IMR-90 (cell line): ENCODE measurements at regions not wholly inside any gene's neighbourhood (a gene's known extent, or its start where the extent isn't known, plus 50 kb on each side); places are given as distances from the start of the nearest gene placed in this dataset.

Source experiments
- ATAC-seq: fragments of 200-7000 bp; cut with Tn5 transposase; 2 replicates; pipeline ENCODE4 v1.9.1; 2020; ENCODE audit warnings: low read depth, mild to moderate bottlenecking, moderate library complexity
- BruUV-seq: library from RNA; stranded (reverse); fragments of 400-500 nt; replicated peaks from 2 replicates; lab custom pipeline; 2021; lab: Mats Ljungman, UMichigan
- CTCF ChIA-PET: fragments of 300-600 bp; formaldehyde crosslinking; extraction: SDS; loops from one replicate; lab custom pipeline; 2021; ENCODE audit warnings: antibody characterized with exemption; lab: Yijun Ruan, JAX
- POLR2A ChIA-PET: fragments of 300-600 bp; sonication (Branson Sonifier 250); formaldehyde crosslinking; loops from one replicate; lab custom pipeline; 2022; ENCODE audit warnings: antibody characterized with exemption; ENCODE audit not compliant: unreplicated experiment; lab: Charles Lee
- DNase-seq: peaks from one replicate; pipeline ENCODE4 v3.0.0; 2013
- H2AFZ ChIP-seq: replicated peaks from 2 replicates; pipeline ENCODE3; 2013; ENCODE audit warnings: low read length, mild to moderate bottlenecking; ENCODE audit not compliant: poor library complexity
- H2AK5ac ChIP-seq: 2 replicates; pipeline ENCODE4 v1.6.1; 2013; ENCODE audit warnings: low read depth, low read length, inconsistent platforms
- H2AK9ac ChIP-seq: replicated peaks from 2 replicates; pipeline ENCODE3; 2013; ENCODE audit warnings: mild to moderate bottlenecking, low read depth, low read length, moderate library complexity; ENCODE audit not compliant: poor library complexity
- H2BK120ac ChIP-seq: 2 replicates; pipeline ENCODE4 v1.6.1; 2013; ENCODE audit warnings: low read depth, low read length, inconsistent platforms
- H2BK15ac ChIP-seq: 3 replicates; pipeline ENCODE4 v1.6.1; 2013; ENCODE audit warnings: low read depth, low read length, inconsistent platforms
- H2BK20ac ChIP-seq: 2 replicates; pipeline ENCODE4 v1.6.1; 2013; ENCODE audit warnings: low read depth, mild to moderate bottlenecking, inconsistent platforms, low read length, moderate library complexity
- H2BK5ac ChIP-seq: 2 replicates; pipeline ENCODE4 v1.6.1; 2013; ENCODE audit warnings: mild to moderate bottlenecking, low read depth, low read length, inconsistent platforms; ENCODE audit not compliant: poor library complexity, severe bottlenecking
- H3K14ac ChIP-seq: replicated peaks from 2 replicates; pipeline ENCODE4 v1.6.1; 2013; ENCODE audit warnings: low read depth, low read length, inconsistent platforms
- H3K18ac ChIP-seq: 2 replicates; pipeline ENCODE4 v1.6.1; 2013; ENCODE audit warnings: low read depth, low read length, control low read depth
- H3K23ac ChIP-seq: 2 replicates; pipeline ENCODE4 v1.6.1; 2013; ENCODE audit warnings: low read depth, low read length, inconsistent platforms
- H3K27ac ChIP-seq: 2 replicates; pipeline ENCODE4 v1.5.1; 2013; ENCODE audit warnings: mild to moderate bottlenecking, control low read depth, low read length; ENCODE audit not compliant: insufficient read depth
- H3K27me3 ChIP-seq: 2 replicates; pipeline ENCODE4 v1.6.1; 2013; ENCODE audit warnings: low read length; ENCODE audit not compliant: control insufficient read depth, insufficient read depth
- H3K36me3 ChIP-seq: 2 replicates; pipeline ENCODE4 v1.6.1; 2013; ENCODE audit warnings: low read length, mixed read lengths; ENCODE audit not compliant: control insufficient read depth, insufficient read depth
- H3K4ac ChIP-seq: 2 replicates; pipeline ENCODE4 v1.6.1; 2013; ENCODE audit warnings: low read depth, low read length, inconsistent platforms
- H3K4me1 ChIP-seq: 2 replicates; pipeline ENCODE4 v1.6.1; 2013; ENCODE audit warnings: low read length, mixed read lengths; ENCODE audit not compliant: control insufficient read depth, insufficient read depth
- H3K4me2 ChIP-seq: 2 replicates; pipeline ENCODE4 v1.6.1; 2013; ENCODE audit warnings: low read depth, mild to moderate bottlenecking, control low read depth, low read length, moderate library complexity
- H3K4me3 ChIP-seq: 2 replicates; pipeline ENCODE4 v1.5.1; 2013; ENCODE audit warnings: low read depth, mild to moderate bottlenecking, control low read depth, low read length, moderate library complexity; ENCODE audit not compliant: insufficient read depth
- H3K56ac ChIP-seq: 2 replicates; pipeline ENCODE4 v1.6.1; 2013; ENCODE audit warnings: low read length, inconsistent platforms; ENCODE audit not compliant: insufficient read depth; ENCODE audit errors: extremely low read depth
- H3K79me1 ChIP-seq, 2 experiments: 2 replicates each; pipeline ENCODE4 v1.6.1; 2013; ENCODE audit warnings: low read length in 2 of 2, inconsistent platforms in 1 of 2, low read depth in 1 of 2
- H3K9ac ChIP-seq: 2 replicates; pipeline ENCODE4 v1.6.1; 2013; ENCODE audit warnings: low read depth, low read length, control low read depth
- H3K9me1 ChIP-seq: 2 replicates; pipeline ENCODE4 v1.6.1; 2013; ENCODE audit warnings: low read length, inconsistent platforms; ENCODE audit not compliant: insufficient read depth
- H3K9me3 ChIP-seq: 2 replicates; pipeline ENCODE4 v1.6.1; 2013; ENCODE audit warnings: low read length; ENCODE audit not compliant: control insufficient read depth, insufficient read depth
- H4K20me1 ChIP-seq: 2 replicates; pipeline ENCODE4 v1.6.1; 2013; ENCODE audit warnings: low read length, inconsistent platforms; ENCODE audit not compliant: insufficient read depth
- H4K5ac ChIP-seq: 2 replicates; pipeline ENCODE4 v1.6.1; 2013; ENCODE audit warnings: mild to moderate bottlenecking, low read depth, low read length, control low read depth
- H4K8ac ChIP-seq, 2 experiments: 2 replicates each; pipeline ENCODE4 v1.6.1; 2013; ENCODE audit warnings: low read depth in 2 of 2, low read length in 2 of 2, control low read depth in 1 of 2, inconsistent platforms in 1 of 2
- H4K91ac ChIP-seq: 2 replicates; pipeline ENCODE4 v1.6.1; 2013; ENCODE audit warnings: low read depth, low read length, inconsistent platforms; ENCODE audit not compliant: insufficient read depth
- BHLHE40 ChIP-seq: fragments of 150-350 bp; IDR thresholded peaks from 2 replicates; pipeline ENCODE4 v1.6.1; 2016; ENCODE audit warnings: mild to moderate bottlenecking, low read depth, low read length
- CEBPB ChIP-seq: IDR thresholded peaks from 2 replicates; pipeline ENCODE4 v1.6.1; 2012; ENCODE audit warnings: low read depth, low read length, improper control_type of control experiment
- CHD1 ChIP-seq: IDR thresholded peaks from 2 replicates; pipeline ENCODE4 v1.6.1; 2012; ENCODE audit warnings: low read depth, low read length, improper control_type of control experiment
- ELK1 ChIP-seq: fragments of 150-350 bp; IDR thresholded peaks from 2 replicates; pipeline ENCODE4 v1.6.1; 2016; ENCODE audit warnings: low read depth, mild to moderate bottlenecking, low read length, moderate library complexity, borderline replicate concordance
- MXI1 ChIP-seq: IDR thresholded peaks from 2 replicates; pipeline ENCODE4 v1.6.1; 2012; ENCODE audit warnings: low read depth, mild to moderate bottlenecking, low read length, moderate library complexity, borderline replicate concordance
- RAD21 ChIP-seq: IDR thresholded peaks from 2 replicates; pipeline ENCODE4 v1.6.1; 2012; ENCODE audit warnings: low read length, improper control_type of control experiment
- RCOR1 ChIP-seq: IDR thresholded peaks from 2 replicates; pipeline ENCODE4 v1.6.1; 2012; ENCODE audit warnings: mild to moderate bottlenecking, low read length, improper control_type of control experiment; ENCODE audit not compliant: insufficient replicate concordance
- SMC3 ChIP-seq: fragments of 150-350 bp; IDR thresholded peaks from 2 replicates; pipeline ENCODE4 v1.6.1; 2016; ENCODE audit warnings: low read depth, mild to moderate bottlenecking, antibody characterized with exemption, low read length, moderate library complexity
- dilution Hi-C: fragments of 300-500 bp; cut with HindIII; formaldehyde crosslinking; loops from one replicate; pipeline ENCODE4 v1.14.3; 2018; ENCODE audit warnings: low sequenced_read_pairs; ENCODE audit not compliant: unreplicated experiment
- in situ Hi-C: fragments of 300-500 bp; cut with MboI; formaldehyde crosslinking; loops from 3 replicates; pipeline ENCODE4 v1.14.3; 2019; ENCODE audit warnings: low sequenced_read_pairs, inconsistent platforms, mixed read lengths
- intact Hi-C: fragments of 100-400 bp; cut with micrococcal nuclease; formaldehyde crosslinking; loops from 2 replicates; pipeline ENCODE4 v1.10.0; 2022

DNA sequence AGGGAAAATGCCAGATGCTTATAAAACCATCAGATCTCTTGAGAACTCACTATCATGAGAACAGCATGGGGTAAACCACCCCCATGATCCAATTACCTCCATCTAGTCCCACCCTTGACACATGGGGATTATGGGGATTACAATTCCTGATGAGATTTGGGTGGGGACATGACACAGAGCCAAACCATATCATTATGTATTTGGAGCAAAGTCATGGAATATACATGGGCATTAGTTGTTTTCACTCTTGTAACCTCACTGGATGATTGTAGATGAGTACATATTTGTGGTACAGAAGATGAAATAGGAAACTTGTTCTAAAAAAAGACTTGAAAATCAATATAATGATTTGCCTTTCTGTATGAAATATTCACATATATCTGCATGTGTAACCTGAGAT, 674.5 kb upstream of the BOD1L1 start:
- no peaks in the 10 kb centered on the region for H3K9me1 ChIP-seq
- in situ Hi-C loops (no loop called here), intact Hi-C loops (no loop called here), dilution Hi-C loops (no loop called here)
- no peak for DNase-seq
- no peak overlapping the region for H3K56ac ChIP-seq
- H2AFZ ChIP-seq = no peak overlapping the region
- H4K91ac ChIP-seq = no peak overlapping the region
- H2BK15ac ChIP-seq = no peak overlapping the region
- TF ChIP-seq RAD21 (no peak), ELK1 (no peak), RCOR1 (no peak), CHD1 (no peak), MXI1 (no peak), BHLHE40 (no peak), CEBPB (no peak), SMC3 (no peak)
- no peaks in the 10 kb centered on the region for H3K4me1 ChIP-seq
- H3K9ac ChIP-seq = no peak overlapping the region
- H2BK5ac ChIP-seq = no peak overlapping the region
- no peak overlapping the region for H3K23ac ChIP-seq
- ChIA-PET POLR2A (no interaction called here), CTCF (interaction anchor here (0.7 kb wide), 1 partner anchor 19 kb away, joined by 4 read pairs; no protein-coding TSS in a partner anchor)
- H3K4me2 ChIP-seq = no peak overlapping the region
- no peak overlapping the region for H3K18ac ChIP-seq
- no peak overlapping the region for H2BK120ac ChIP-seq
- H2BK20ac ChIP-seq = no peak overlapping the region
- H3K14ac ChIP-seq = no peak overlapping the region
- no peak for ATAC-seq
- no peak overlapping the region for H2AK5ac ChIP-seq
- no peak overlapping the region for H3K4me3 ChIP-seq
- no TSS peak for BruUV-seq
- no peak overlapping the region for H3K27ac ChIP-seq
- no peaks in the 10 kb centered on the region for H3K9me3 ChIP-seq
- H3K27me3 ChIP-seq = no peaks in the 10 kb centered on the region
- no peak overlapping the region for H3K4ac ChIP-seq
- H4K8ac ChIP-seq = no peak overlapping the region
- H4K5ac ChIP-seq = no peak overlapping the region
- H3K79me1 ChIP-seq = no peaks in the 10 kb centered on the region
- H2AK9ac ChIP-seq = no peak overlapping the region
- no peaks in the 10 kb centered on the region for H4K20me1 ChIP-seq
- no peaks in the 10 kb centered on the region for H3K36me3 ChIP-seq
